ENCODE measurements at regions not wholly inside any gene's neighbourhood (a gene's known extent, or its start where the extent isn't known, plus 50 kb on each side); places are given as distances from the start of the nearest gene placed in this dataset.

DNA sequence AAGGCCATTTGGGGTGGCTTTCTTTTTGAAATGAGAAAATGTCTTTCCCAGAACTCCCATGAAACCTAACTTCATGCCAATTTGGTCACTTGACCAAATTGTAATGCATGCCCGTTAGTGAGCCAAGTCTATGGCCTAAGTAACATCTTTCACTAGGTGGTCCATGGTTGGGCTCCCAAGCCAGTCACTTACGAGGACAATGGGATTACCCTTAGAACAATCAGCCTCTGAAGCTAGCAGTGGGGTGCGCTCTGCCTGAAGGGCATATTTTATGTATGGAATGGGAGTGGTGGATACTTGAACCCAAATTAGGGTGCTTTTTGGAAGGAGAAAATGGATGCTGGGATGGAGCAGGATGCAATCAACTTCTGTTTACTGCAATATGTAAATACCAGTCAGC, 127.4 kb upstream of the GOLIM4 start:
- TF ChIP-seq POLR2AphosphoS5 (IDR thresholded peaks at IDR 0.05; ENCODE audit: low read depth) = no peak
- TF ChIP-seq, protein P1, sequence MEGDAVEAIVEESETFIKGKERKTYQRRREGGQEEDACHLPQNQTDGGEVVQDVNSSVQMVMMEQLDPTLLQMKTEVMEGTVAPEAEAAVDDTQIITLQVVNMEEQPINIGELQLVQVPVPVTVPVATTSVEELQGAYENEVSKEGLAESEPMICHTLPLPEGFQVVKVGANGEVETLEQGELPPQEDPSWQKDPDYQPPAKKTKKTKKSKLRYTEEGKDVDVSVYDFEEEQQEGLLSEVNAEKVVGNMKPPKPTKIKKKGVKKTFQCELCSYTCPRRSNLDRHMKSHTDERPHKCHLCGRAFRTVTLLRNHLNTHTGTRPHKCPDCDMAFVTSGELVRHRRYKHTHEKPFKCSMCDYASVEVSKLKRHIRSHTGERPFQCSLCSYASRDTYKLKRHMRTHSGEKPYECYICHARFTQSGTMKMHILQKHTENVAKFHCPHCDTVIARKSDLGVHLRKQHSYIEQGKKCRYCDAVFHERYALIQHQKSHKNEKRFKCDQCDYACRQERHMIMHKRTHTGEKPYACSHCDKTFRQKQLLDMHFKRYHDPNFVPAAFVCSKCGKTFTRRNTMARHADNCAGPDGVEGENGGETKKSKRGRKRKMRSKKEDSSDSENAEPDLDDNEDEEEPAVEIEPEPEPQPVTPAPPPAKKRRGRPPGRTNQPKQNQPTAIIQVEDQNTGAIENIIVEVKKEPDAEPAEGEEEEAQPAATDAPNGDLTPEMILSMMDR (conservative IDR thresholded peaks at IDR 0.05; ENCODE audit: low read depth in 2 of 2) = no peak
- TF ChIP-seq EZH2phosphoT487 (IDR thresholded peaks at IDR 0.05; ENCODE audit: unreplicated experiment) = no peak
- TF ChIP-seq JUNB (IDR thresholded peaks at IDR 0.05; ENCODE audit: unreplicated experiment) = no peak
- no peak for TF ChIP-seq CREB1 (CRISPR knock-in tag; IDR thresholded peaks at IDR 0.05; ENCODE audit: low read depth)
- no peak for TF ChIP-seq ZNF114 (CRISPR knock-in tag; IDR thresholded peaks at IDR 0.05)
- TF ChIP-seq EZH2 (IDR thresholded peaks at IDR 0.05; ENCODE audit: low read depth, unreplicated experiment) = no peak

Data from GM23338 (cell line).